A549 (cell line): ENCODE measurements at regions not wholly inside any gene's neighbourhood (a gene's known extent, or its start where the extent isn't known, plus 50 kb on each side); places are given as distances from the start of the nearest gene placed in this dataset.

Experiments used
- ATAC-seq, 2 experiments: fragments of 200-7000 bp in 1 of 2; fragments of >200 bp in 1 of 2; cut with Nextera tagmentation in 1 of 2; cut with Tn5 transposase in 1 of 2; 3 replicates each; pipeline versions ENCODE4 v1.8.0 to v1.9.1; 2018 to 2020; ENCODE audit warnings: mild to moderate bottlenecking in 1 of 2, moderate library complexity in 1 of 2
- CTCF ChIA-PET: fragments of 300-600 bp; sonication (Branson Sonifier 250); formaldehyde crosslinking; extraction: SDS; loops from one replicate; lab custom pipeline; 2021; ENCODE audit warnings: antibody characterized with exemption, inconsistent platforms; lab: Yijun Ruan, JAX
- POLR2A ChIA-PET: fragments of 350-600 bp; formaldehyde crosslinking; extraction: SDS; loops from one replicate; lab custom pipeline; 2021; ENCODE audit warnings: antibody characterized with exemption, inconsistent platforms; lab: Yijun Ruan, JAX
- DNase-seq, 2 experiments: peaks; one replicate each; pipeline versions ENCODE4 v3.0.0 to v3.0.0-alpha.2; 2011 to 2016; ENCODE audit warnings: low read depth in 1 of 2, low spot score in 1 of 2
- FAIRE-seq: peaks from 2 replicates; lab custom pipeline; 2011; peaks lifted over from hg19 to GRCh38; lab: Jason Lieb, UNC
- H3K27ac ChIP-seq, 2 experiments: fragments of >200 bp; sonication (Bioruptor Twin); formaldehyde crosslinking; 3 replicates each; pipeline ENCODE4 v1.5.1; 2016 to 2017
- H3K4me1 ChIP-seq: fragments of >200 bp; sonication (Bioruptor Twin); formaldehyde crosslinking; 3 replicates; pipeline ENCODE4 v1.6.1; 2016
- H3K4me2 ChIP-seq: fragments of >200 bp; sonication (Bioruptor Twin); formaldehyde crosslinking; 3 replicates; pipeline ENCODE4 v1.6.1; 2016
- H3K4me3 ChIP-seq: fragments of >200 bp; sonication (Bioruptor Twin); formaldehyde crosslinking; 3 replicates; pipeline ENCODE4 v1.5.1; 2016
- H3K9me3 ChIP-seq: fragments of >200 bp; sonication (Bioruptor Twin); formaldehyde crosslinking; 3 replicates; pipeline ENCODE4 v1.6.1; 2016
- ATOH8 ChIP-seq: fragments of 250-450 bp; sonication (Bioruptor Pico); IDR thresholded peaks from 2 replicates; pipeline ENCODE4 v1.5.0; 2020; ENCODE audit warnings: low read depth, mild to moderate bottlenecking, moderate library complexity
- BCL3 ChIP-seq: fragments of >200 bp; sonication (Bioruptor Twin); formaldehyde crosslinking; IDR thresholded peaks from 3 replicates; pipeline ENCODE4 v1.6.1; 2016
- BHLHE40 ChIP-seq: IDR thresholded peaks from 2 replicates; pipeline ENCODE4 v1.6.1; 2012; ENCODE audit warnings: low read depth, low read length, inconsistent platforms
- CBX2 ChIP-seq: fragments of 200-600 bp; sonication (generic); IDR thresholded peaks from 2 replicates; pipeline ENCODE4 v1.6.1; 2016; ENCODE audit warnings: low read depth, mild to moderate bottlenecking, borderline replicate concordance
- E2F6 ChIP-seq: IDR thresholded peaks from 2 replicates; pipeline ENCODE4 v1.6.1; 2012; ENCODE audit warnings: low read depth, borderline replicate concordance
- EHF ChIP-seq: fragments of 250-450 bp; sonication (Bioruptor Pico); IDR thresholded peaks from 2 replicates; pipeline ENCODE4 v1.5.0; 2020; ENCODE audit warnings: mild to moderate bottlenecking
- FOSL2 ChIP-seq, 2 experiments: fragments of 450-650 bp in 1 of 2; fragments of >200 bp in 1 of 2; sonication (Bioruptor Twin) in 1 of 2; formaldehyde crosslinking; IDR thresholded peaks; 2 replicates each; pipeline versions ENCODE4 v1.5.0 to v1.6.1; 2016 to 2020; ENCODE audit warnings: mild to moderate bottlenecking in 1 of 2, moderate library complexity in 1 of 2
- HES2 ChIP-seq: fragments of >200 bp; sonication (Bioruptor Twin); formaldehyde crosslinking; IDR thresholded peaks from 2 replicates; pipeline ENCODE4 v1.6.1; 2016
- HEYL ChIP-seq: fragments of 250-450 bp; sonication (Bioruptor Pico); IDR thresholded peaks from 2 replicates; pipeline ENCODE4 v1.8.0; 2021; ENCODE audit warnings: mild to moderate bottlenecking, moderate library complexity
- HOXA7 ChIP-seq: fragments of 250-450 bp; sonication (Bioruptor Pico); IDR thresholded peaks from 2 replicates; pipeline ENCODE4 v1.5.0; 2020; ENCODE audit warnings: mild to moderate bottlenecking, moderate library complexity
- HOXB13 ChIP-seq: fragments of 250-450 bp; sonication (Bioruptor Pico); IDR thresholded peaks from 2 replicates; pipeline ENCODE4 v1.5.0; 2020; ENCODE audit warnings: low read depth, mild to moderate bottlenecking, moderate library complexity
- JUN ChIP-seq, 2 experiments: fragments of >200 bp; sonication (Bioruptor Twin); formaldehyde crosslinking; IDR thresholded peaks; 2 replicates in 1 of 2; 3 replicates in 1 of 2; pipeline ENCODE4 v1.6.1; 2016 to 2017
- MAZ ChIP-seq: fragments of 150-350 bp; IDR thresholded peaks from 2 replicates; pipeline ENCODE4 v1.6.1; 2014; ENCODE audit warnings: antibody characterized with exemption, low read depth, low read length, borderline replicate concordance
- NFE2L2 ChIP-seq: fragments of 150-350 bp; conservative IDR thresholded peaks from 2 replicates; pipeline ENCODE4 v1.6.1; 2014; ENCODE audit warnings: low read length
- NPAS2 ChIP-seq: fragments of 250-450 bp; sonication (Bioruptor Pico); IDR thresholded peaks from 2 replicates; pipeline ENCODE4 v1.8.0; 2022; ENCODE audit warnings: mild to moderate bottlenecking, moderate library complexity, borderline replicate concordance
- PHF8 ChIP-seq: fragments of 200-600 bp; sonication (generic); IDR thresholded peaks from 2 replicates; pipeline ENCODE4 v1.6.1; 2016; ENCODE audit warnings: low read depth, mild to moderate bottlenecking, antibody characterized with exemption, moderate library complexity, borderline replicate concordance
- SMC3 ChIP-seq: fragments of >200 bp; sonication (Bioruptor Twin); formaldehyde crosslinking; IDR thresholded peaks from 3 replicates; pipeline ENCODE4 v1.6.1; 2018; ENCODE audit warnings: inconsistent platforms
- SREBF2 ChIP-seq: fragments of 450-650 bp; IDR thresholded peaks from 2 replicates; pipeline ENCODE4 v1.6.1; 2014; ENCODE audit warnings: mild to moderate bottlenecking, moderate library complexity
- USF2 ChIP-seq: fragments of 450-650 bp; IDR thresholded peaks from 2 replicates; pipeline ENCODE4 v1.6.1; 2014; ENCODE audit warnings: antibody characterized with exemption
- ZNF302 ChIP-seq: fragments of 250-450 bp; sonication (Bioruptor Pico); IDR thresholded peaks from 2 replicates; pipeline ENCODE4 v1.9.0; 2021; ENCODE audit warnings: inconsistent platforms, mild to moderate bottlenecking, moderate library complexity
- ZSCAN20 ChIP-seq: fragments of 250-450 bp; sonication (Bioruptor Pico); IDR thresholded peaks from 2 replicates; pipeline ENCODE4 v1.8.0; 2022; ENCODE audit warnings: mild to moderate bottlenecking, moderate library complexity
- WGBS: methylation state at CpG from one replicate; pipeline ENCODE4 v1.1.6; 2017; ENCODE audit errors: missing lambda C conversion rate; 5-methylcytosine and 5-hydroxymethylcytosine counted together

GRCh38 chr18:55159027-55159426, 199.8 kb upstream of the CCDC68 start:
- DNase-seq (no peak), FAIRE-seq (no peak), ATAC-seq (no peak)
- Histone ChIP-seq H3K4me1 (no peaks in the 10 kb centered on the region), H3K4me2 (no peak overlapping the region), H3K9me3 (no peaks in the 10 kb centered on the region), H3K27ac (no peak overlapping the region), H3K4me3 (no peak overlapping the region)
- WGBS, result 81% methylated on average over 3 of the region's 4 CpGs
- TF ChIP-seq HES2 (no peak), JUN (IDR thresholded peaks at IDR 0.05) (no peak), ZNF302 (CRISPR knock-in tag) (no peak), BHLHE40 (no peak), HEYL (CRISPR knock-in tag) (no peak), NFE2L2 (no peak), HOXA7 (no peak), ATOH8 (CRISPR knock-in tag) (no peak), HOXB13 (CRISPR knock-in tag) (no peak), NPAS2 (CRISPR knock-in tag) (no peak), PHF8 (no peak), SMC3 (no peak), EHF (CRISPR knock-in tag) (no peak), ZSCAN20 (CRISPR knock-in tag) (no peak), FOSL2 (IDR thresholded peaks at IDR 0.05) (no peak), FOSL2 (CRISPR knock-in tag; IDR thresholded peaks at IDR 0.05) (no peak), E2F6 (no peak), SREBF2 (no peak), USF2 (no peak), BCL3 (no peak)
- ChIA-PET POLR2A (no interaction called here), CTCF (no interaction called here)

- POLR2A ChIA-PET, result no interaction called here
- ATAC-seq (no peak), DNase-seq (no peak), FAIRE-seq (no peak)
- Histone ChIP-seq H3K9me3 (no peaks in the 10 kb centered on the region), H3K4me1 (no peaks in the 10 kb centered on the region), H3K4me2 (no peak overlapping the region), H3K4me3 (no peak overlapping the region), H3K27ac (no peak overlapping the region)
- CTCF ChIA-PET, result no interaction called here
- TF ChIP-seq CBX2 (no peak), HOXA7 (no peak), USF2 (no peak), MAZ (no peak)
- WGBS, result 66% methylated on average over 3 of the region's 4 CpGs
These were observed 199.3 kb upstream of the CCDC68 start for GRCh38 chr18:55158570-55158969.
